SK-N-SH treated with all-trans-retinoic acid at 6 μM for 48 hours (cell line): ENCODE measurements at regions not wholly inside any gene's neighbourhood (a gene's known extent, or its start where the extent isn't known, plus 50 kb on each side); places are given as distances from the start of the nearest gene placed in this dataset.

Experiments used
- ATAC-seq: fragments of 200-7000 bp; cut with Tn5 transposase; 3 replicates; pipeline ENCODE4 v1.9.1; 2020; ENCODE audit warnings: mild to moderate bottlenecking, moderate library complexity
- ARNTL ChIP-seq: fragments of 450-650 bp; formaldehyde crosslinking; IDR thresholded peaks from 2 replicates; pipeline ENCODE4 v1.5.0; 2020; ENCODE audit warnings: low read depth, mild to moderate bottlenecking, moderate library complexity, borderline replicate concordance
- BACH2 ChIP-seq: fragments of 250-450 bp; sonication (Bioruptor Pico); IDR thresholded peaks from 2 replicates; pipeline ENCODE4 v1.9.0; 2021; ENCODE audit warnings: mild to moderate bottlenecking, borderline replicate concordance
- CREB5 ChIP-seq: fragments of 250-450 bp; sonication (Bioruptor Pico); IDR thresholded peaks from 2 replicates; pipeline ENCODE4 v1.5.1; 2020; ENCODE audit warnings: low read depth, mild to moderate bottlenecking, moderate library complexity
- CSDC2 ChIP-seq: fragments of 250-450 bp; sonication (Bioruptor Pico); IDR thresholded peaks from 2 replicates; pipeline ENCODE4 v1.5.0; 2020; ENCODE audit warnings: mild to moderate bottlenecking, moderate library complexity
- ESRRG ChIP-seq: fragments of 250-450 bp; sonication (Bioruptor Pico); IDR thresholded peaks from 2 replicates; pipeline ENCODE4 v1.6.1; 2021; ENCODE audit warnings: mild to moderate bottlenecking
- GLIS3 ChIP-seq: fragments of 250-450 bp; sonication (Bioruptor Pico); IDR thresholded peaks from 2 replicates; pipeline ENCODE4 v1.5.0; 2020; ENCODE audit warnings: mild to moderate bottlenecking, moderate library complexity
- ISL1 ChIP-seq: fragments of 250-450 bp; sonication (Bioruptor Pico); IDR thresholded peaks from 2 replicates; pipeline ENCODE4 v2.1.2; 2022; ENCODE audit warnings: mild to moderate bottlenecking, moderate library complexity
- OSR1 ChIP-seq: fragments of 250-450 bp; sonication (Bioruptor Pico); IDR thresholded peaks from 2 replicates; pipeline ENCODE4 v1.8.0; 2022; ENCODE audit warnings: moderate library complexity, mild to moderate bottlenecking, inconsistent platforms
- POU6F1 ChIP-seq: fragments of 250-450 bp; sonication (Bioruptor Pico); IDR thresholded peaks from 2 replicates; pipeline ENCODE4 v1.8.0; 2021; ENCODE audit warnings: low read depth, mild to moderate bottlenecking, moderate library complexity, borderline replicate concordance
- PPARA ChIP-seq: fragments of 250-450 bp; sonication (Bioruptor Pico); IDR thresholded peaks from 2 replicates; pipeline ENCODE4 v1.5.0; 2020; ENCODE audit warnings: mild to moderate bottlenecking, borderline replicate concordance
- RARB ChIP-seq: fragments of 250-450 bp; sonication (Bioruptor Pico); IDR thresholded peaks from 2 replicates; pipeline ENCODE4 v1.8.0; 2021; ENCODE audit warnings: mild to moderate bottlenecking, moderate library complexity
- SNAI2 ChIP-seq: fragments of 250-450 bp; sonication (Bioruptor Pico); IDR thresholded peaks from 2 replicates; pipeline ENCODE4 v1.5.0; 2020; ENCODE audit warnings: mild to moderate bottlenecking, moderate library complexity
- TOX ChIP-seq: fragments of 250-450 bp; sonication (Bioruptor Pico); IDR thresholded peaks from 2 replicates; pipeline ENCODE4 v1.8.0; 2021; ENCODE audit warnings: mild to moderate bottlenecking, moderate library complexity, borderline replicate concordance
- TSHZ2 ChIP-seq: fragments of 250-450 bp; sonication (Bioruptor Pico); IDR thresholded peaks from 2 replicates; pipeline ENCODE4 v1.5.0; 2020; ENCODE audit warnings: mild to moderate bottlenecking, moderate library complexity
- ZC3H10 ChIP-seq: fragments of 250-450 bp; sonication (Bioruptor Pico); IDR thresholded peaks from 2 replicates; pipeline ENCODE4 v1.5.1; 2021; ENCODE audit warnings: mild to moderate bottlenecking, moderate library complexity
- ZFP3 ChIP-seq: fragments of 250-450 bp; sonication (Bioruptor Pico); IDR thresholded peaks from 2 replicates; pipeline ENCODE4 v1.5.0; 2020; ENCODE audit warnings: mild to moderate bottlenecking, moderate library complexity
- ZFP30 ChIP-seq: fragments of 450-650 bp; formaldehyde crosslinking; IDR thresholded peaks from 2 replicates; pipeline ENCODE4 v1.5.0; 2022; ENCODE audit warnings: mild to moderate bottlenecking, moderate library complexity
- ZNF70 ChIP-seq: fragments of 450-650 bp; formaldehyde crosslinking; IDR thresholded peaks from 2 replicates; pipeline ENCODE4 v1.5.0; 2020; ENCODE audit warnings: mild to moderate bottlenecking, moderate library complexity
- ZNF8 ChIP-seq: fragments of 450-650 bp; formaldehyde crosslinking; IDR thresholded peaks from 2 replicates; pipeline ENCODE4 v1.5.0; 2020; ENCODE audit warnings: mild to moderate bottlenecking, moderate library complexity
- TF ChIP-seq, protein P1 (sequence below): fragments of 250-450 bp; sonication (Bioruptor Pico); IDR thresholded peaks from 2 replicates; pipeline ENCODE4 v1.5.1; 2021; ENCODE audit warnings: mild to moderate bottlenecking, moderate library complexity
- TF ChIP-seq, protein P2 (sequence below): fragments of 250-450 bp; sonication (Bioruptor Pico); IDR thresholded peaks from 2 replicates; pipeline ENCODE4 v1.8.0; 2020; ENCODE audit warnings: mild to moderate bottlenecking, moderate library complexity, borderline replicate concordance

- peak; percentile 18; the same call in 1 of the 3 replicates for ATAC-seq
- TF ChIP-seq, protein P1, sequence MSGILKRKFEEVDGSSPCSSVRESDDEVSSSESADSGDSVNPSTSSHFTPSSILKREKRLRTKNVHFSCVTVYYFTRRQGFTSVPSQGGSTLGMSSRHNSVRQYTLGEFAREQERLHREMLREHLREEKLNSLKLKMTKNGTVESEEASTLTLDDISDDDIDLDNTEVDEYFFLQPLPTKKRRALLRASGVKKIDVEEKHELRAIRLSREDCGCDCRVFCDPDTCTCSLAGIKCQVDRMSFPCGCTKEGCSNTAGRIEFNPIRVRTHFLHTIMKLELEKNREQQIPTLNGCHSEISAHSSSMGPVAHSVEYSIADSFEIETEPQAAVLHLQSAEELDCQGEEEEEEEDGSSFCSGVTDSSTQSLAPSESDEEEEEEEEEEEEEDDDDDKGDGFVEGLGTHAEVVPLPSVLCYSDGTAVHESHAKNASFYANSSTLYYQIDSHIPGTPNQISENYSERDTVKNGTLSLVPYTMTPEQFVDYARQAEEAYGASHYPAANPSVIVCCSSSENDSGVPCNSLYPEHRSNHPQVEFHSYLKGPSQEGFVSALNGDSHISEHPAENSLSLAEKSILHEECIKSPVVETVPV (CRISPR knock-in tag), result no peak
- TF ChIP-seq, protein P2, sequence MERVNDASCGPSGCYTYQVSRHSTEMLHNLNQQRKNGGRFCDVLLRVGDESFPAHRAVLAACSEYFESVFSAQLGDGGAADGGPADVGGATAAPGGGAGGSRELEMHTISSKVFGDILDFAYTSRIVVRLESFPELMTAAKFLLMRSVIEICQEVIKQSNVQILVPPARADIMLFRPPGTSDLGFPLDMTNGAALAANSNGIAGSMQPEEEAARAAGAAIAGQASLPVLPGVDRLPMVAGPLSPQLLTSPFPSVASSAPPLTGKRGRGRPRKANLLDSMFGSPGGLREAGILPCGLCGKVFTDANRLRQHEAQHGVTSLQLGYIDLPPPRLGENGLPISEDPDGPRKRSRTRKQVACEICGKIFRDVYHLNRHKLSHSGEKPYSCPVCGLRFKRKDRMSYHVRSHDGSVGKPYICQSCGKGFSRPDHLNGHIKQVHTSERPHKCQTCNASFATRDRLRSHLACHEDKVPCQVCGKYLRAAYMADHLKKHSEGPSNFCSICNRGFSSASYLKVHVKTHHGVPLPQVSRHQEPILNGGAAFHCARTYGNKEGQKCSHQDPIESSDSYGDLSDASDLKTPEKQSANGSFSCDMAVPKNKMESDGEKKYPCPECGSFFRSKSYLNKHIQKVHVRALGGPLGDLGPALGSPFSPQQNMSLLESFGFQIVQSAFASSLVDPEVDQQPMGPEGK (CRISPR knock-in tag), result no peak
- no peak for TF ChIP-seq CREB5 (CRISPR knock-in tag)
- TF ChIP-seq ZNF70, result no peak
- no peak for TF ChIP-seq ZC3H10
- no peak for TF ChIP-seq ZFP3 (CRISPR knock-in tag)
- TF ChIP-seq ISL1 (CRISPR knock-in tag), result no peak
- no peak for TF ChIP-seq RARB (CRISPR knock-in tag)
- no peak for TF ChIP-seq ESRRG (CRISPR knock-in tag)
- TF ChIP-seq SNAI2 (CRISPR knock-in tag), result no peak
- TF ChIP-seq PPARA, result no peak
- TF ChIP-seq TSHZ2 (CRISPR knock-in tag), result no peak
- no peak for TF ChIP-seq ARNTL (CRISPR knock-in tag)
- no peak for TF ChIP-seq POU6F1 (CRISPR knock-in tag)
- TF ChIP-seq GLIS3, result no peak
- TF ChIP-seq ZNF8 (CRISPR knock-in tag), result no peak
- TF ChIP-seq TOX (CRISPR knock-in tag), result no peak
- no peak for TF ChIP-seq CSDC2 (CRISPR knock-in tag)
- TF ChIP-seq ZFP30 (CRISPR knock-in tag), result no peak
Observed at GRCh38 chr6:113365191-113365590, 492.0 kb upstream of the MARCKS start.

GRCh38 chr6:113366505-113366904, 490.6 kb upstream of the MARCKS start:
- TF ChIP-seq, protein P2 (CRISPR knock-in tag), result no peak
- no peak for TF ChIP-seq SNAI2 (CRISPR knock-in tag)
- no peak for TF ChIP-seq TOX (CRISPR knock-in tag)
- TF ChIP-seq GLIS3, result no peak
- no peak for TF ChIP-seq ISL1 (CRISPR knock-in tag)
- TF ChIP-seq, protein P1 (CRISPR knock-in tag), result no peak
- no peak for TF ChIP-seq BACH2 (CRISPR knock-in tag)
- no peak for TF ChIP-seq ARNTL (CRISPR knock-in tag)
- no peak for TF ChIP-seq TSHZ2 (CRISPR knock-in tag)
- TF ChIP-seq ZFP3 (CRISPR knock-in tag), result no peak
- no peak for TF ChIP-seq RARB (CRISPR knock-in tag)
- no peak for TF ChIP-seq ZFP30 (CRISPR knock-in tag)
- no peak for TF ChIP-seq ZC3H10
- no peak for TF ChIP-seq OSR1 (CRISPR knock-in tag)
- no peak for TF ChIP-seq ZNF8 (CRISPR knock-in tag)
- no peak for ATAC-seq
